ENCODE measurements at regions not wholly inside any gene's neighbourhood (a gene's known extent, or its start where the extent isn't known, plus 50 kb on each side); places are given as distances from the start of the nearest gene placed in this dataset.
"Not testable (repeated sequence)": the region's sequence is repeated elsewhere in the genome, so short reads cannot be mapped to it uniquely, and the experiment has no call there.

DNA sequence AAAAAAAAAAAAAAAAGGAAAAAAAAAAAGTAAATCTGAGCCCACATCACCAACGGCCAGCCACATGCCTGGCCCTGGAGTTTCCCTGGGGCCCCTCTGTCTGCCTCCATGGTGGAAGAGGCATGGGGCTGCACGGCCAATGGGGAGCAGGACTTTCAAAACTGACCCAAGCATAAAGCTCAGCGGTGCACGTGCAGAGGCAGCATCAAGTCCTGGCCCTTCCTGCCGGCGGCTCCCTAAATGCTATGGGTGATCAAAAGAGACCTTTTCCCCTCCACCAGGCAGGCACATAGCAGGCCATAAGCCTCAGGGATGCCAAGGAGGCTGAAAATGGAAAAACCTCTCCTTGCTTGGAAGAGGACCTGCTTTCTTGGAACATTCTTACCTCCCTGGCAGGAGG, 94.3 kb downstream of the OAT start:
- no peak for DNase-seq (ENCODE audit: low spot score)

DNA sequence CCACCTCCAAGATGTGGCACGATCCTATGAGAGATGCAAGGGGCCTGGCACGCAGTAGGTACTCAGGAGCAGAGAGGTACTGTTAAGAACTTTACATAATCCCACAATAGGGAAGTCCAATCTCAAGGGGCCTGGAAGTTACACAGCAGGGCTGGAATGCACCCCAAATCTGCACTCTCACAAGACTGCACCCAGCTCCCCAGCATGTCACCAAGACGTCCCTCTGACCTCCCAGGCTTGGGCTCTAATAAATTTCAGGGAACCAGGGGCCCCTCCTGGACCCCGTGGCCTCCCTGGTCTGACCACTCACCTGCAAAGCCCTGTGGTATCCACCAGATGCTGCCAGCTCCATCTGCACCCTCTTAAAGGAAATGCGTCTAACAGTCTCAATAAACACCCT, 94.9 kb downstream of the OAT start:
- DNase-seq (ENCODE audit: low spot score): no peak

- no peak for DNase-seq (ENCODE audit: low spot score)
Measured at GRCh38 chr10:124323111-124323725, 95.5 kb downstream of the OAT start.

- no peak for DNase-seq (ENCODE audit: low spot score)
Measured at GRCh38 chr10:124322191-124322980, 96.3 kb downstream of the OAT start.

GRCh38 chr10:124321433-124322089, 97.2 kb downstream of the OAT start:
- DNase-seq (ENCODE audit: low spot score): no peak

DNA sequence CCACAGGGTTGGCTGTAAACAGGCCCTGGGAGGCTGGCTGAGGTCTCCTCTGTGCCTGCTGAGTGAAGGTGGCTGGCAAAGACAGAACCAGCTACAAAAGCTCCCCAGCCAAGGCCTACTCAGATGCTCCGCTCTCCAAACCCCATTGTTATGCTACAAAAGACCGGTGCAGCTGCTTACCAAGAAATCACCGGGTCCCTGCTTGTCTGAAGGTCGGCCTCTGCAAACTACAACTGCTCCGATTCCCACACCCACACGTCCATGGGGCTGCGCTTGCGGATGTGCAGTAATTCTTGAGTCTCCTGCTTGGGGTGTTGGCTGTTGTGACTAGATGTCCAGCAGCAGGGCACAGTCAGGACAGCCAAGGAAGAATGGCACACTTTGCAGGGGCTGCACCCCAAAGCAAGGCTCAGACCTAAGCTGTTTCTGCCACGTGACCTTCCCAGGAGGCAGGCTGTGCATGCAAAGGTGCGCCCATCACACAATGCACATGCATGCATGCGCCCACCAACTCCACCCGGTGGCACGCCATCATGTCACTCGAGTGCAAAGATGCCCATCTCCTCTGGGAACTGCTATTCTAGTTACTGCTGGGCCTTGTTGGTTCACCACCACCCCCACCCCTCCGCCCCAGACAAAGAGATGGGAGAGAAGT, 97.8 kb downstream of the OAT start:
- no peak for DNase-seq (ENCODE audit: low spot score)

- no peak for DNase-seq (ENCODE audit: low spot score)
Measured at GRCh38 chr10:124319926-124320391, 98.8 kb downstream of the OAT start.

- not testable (repeated sequence) for DNase-seq (ENCODE audit: low spot score)
Measured at GRCh38 chr10:124319520-124319919, 99.2 kb downstream of the OAT start.

GRCh38 chr10:124318811-124319210, 99.9 kb downstream of the OAT start:
- no peak for DNase-seq (ENCODE audit: low spot score)

GRCh38 chr10:124318076-124318475, 100.6 kb downstream of the OAT start:
- no peak for DNase-seq (ENCODE audit: low spot score)

GRCh38 chr10:124316326-124316725, 102.4 kb downstream of the OAT start:
- DNase-seq (ENCODE audit: low spot score): no peak

GRCh38 chr10:124315591-124316270, 103.0 kb downstream of the OAT start:
- no peak for DNase-seq (ENCODE audit: low spot score)

DNA sequence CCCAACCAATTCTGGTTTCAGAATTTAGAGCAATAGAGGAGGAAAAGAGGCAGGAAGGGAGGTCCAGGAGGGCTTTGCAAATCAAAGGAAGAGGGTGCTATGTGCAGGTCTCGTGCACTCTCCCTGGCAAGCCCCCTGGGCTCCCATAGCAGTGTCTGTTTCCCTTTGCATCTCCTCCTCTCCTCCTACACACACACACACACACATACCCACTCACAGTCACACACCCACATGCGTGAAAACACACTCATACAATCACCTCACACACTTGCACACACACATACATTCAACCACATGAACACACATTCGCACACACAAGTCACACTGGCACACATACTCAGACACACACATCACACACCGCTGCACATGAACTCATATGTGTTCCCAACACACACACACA, 105.3 kb downstream of the OAT start:
- no peak for DNase-seq (ENCODE audit: low spot score)

GRCh38 chr10:124308811-124309210, 109.9 kb downstream of the OAT start:
- no peak for DNase-seq (ENCODE audit: low spot score)

GRCh38 chr10:124308056-124308645, 110.6 kb downstream of the OAT start:
- no peak for DNase-seq (ENCODE audit: low spot score)

- DNase-seq (ENCODE audit: low spot score): no peak
Measured at GRCh38 chr10:124307591-124307990, 111.1 kb downstream of the OAT start.

DNA sequence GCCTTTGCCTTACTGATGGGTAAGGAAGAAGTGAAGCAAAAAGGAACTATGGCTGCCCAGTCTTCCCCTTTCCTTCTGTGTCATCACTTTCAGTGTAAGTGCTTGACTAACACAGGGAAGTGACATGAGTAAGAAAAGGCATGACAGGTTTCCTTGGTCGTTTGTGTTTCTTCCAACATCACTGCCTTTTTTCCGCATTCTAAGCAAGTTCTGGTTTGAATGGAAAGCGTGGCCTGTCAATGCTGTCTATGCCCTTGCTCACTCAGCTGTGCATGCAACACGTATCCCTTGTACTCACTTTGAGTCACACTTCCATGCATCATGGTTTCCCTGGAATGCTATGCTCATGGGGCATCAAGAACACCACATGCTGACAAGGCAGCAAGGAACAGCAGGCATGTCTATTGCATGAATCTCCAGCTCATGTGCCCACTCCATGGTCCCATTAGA, 111.8 kb downstream of the OAT start:
- no peak for DNase-seq (ENCODE audit: low spot score)

DNA sequence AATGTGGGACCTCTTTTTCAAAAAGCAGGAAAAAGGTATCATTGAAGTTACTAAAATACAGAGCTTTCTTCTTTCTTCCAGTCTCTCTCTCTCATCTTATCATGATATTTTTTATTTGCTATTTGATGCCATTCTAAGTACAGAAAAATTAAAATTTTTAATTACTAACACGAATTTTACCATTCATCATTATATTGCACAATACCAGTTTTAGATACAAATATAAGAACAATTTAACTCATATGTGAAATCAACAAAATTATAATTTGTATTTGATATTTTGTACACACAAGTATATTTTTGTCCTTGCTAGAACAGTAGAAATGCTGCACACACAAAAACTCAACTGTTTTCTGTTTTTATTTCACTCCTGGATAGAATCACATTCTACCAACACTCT, 112.2 kb downstream of the OAT start:
- no peak for DNase-seq (ENCODE audit: low spot score)

DNA sequence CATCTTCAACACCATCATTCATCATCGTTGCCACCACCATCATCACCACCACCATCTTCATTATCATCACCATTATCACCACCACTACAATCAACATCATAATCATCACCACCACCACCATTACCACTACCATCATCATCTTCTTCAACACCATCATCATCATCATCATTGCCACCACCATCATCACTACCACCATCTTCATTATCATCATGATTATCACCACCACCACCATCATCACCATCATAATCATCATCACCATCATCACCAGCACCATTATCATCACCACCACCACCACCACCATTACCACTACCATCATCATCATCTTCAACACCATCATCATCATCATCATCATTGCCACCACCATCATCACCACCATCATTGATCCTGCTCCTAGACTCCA, 112.7 kb downstream of the OAT start:
- no peak for DNase-seq (ENCODE audit: low spot score)

- DNase-seq (ENCODE audit: low spot score): no peak
Measured at GRCh38 chr10:124305131-124305530, 113.6 kb downstream of the OAT start.

DNA sequence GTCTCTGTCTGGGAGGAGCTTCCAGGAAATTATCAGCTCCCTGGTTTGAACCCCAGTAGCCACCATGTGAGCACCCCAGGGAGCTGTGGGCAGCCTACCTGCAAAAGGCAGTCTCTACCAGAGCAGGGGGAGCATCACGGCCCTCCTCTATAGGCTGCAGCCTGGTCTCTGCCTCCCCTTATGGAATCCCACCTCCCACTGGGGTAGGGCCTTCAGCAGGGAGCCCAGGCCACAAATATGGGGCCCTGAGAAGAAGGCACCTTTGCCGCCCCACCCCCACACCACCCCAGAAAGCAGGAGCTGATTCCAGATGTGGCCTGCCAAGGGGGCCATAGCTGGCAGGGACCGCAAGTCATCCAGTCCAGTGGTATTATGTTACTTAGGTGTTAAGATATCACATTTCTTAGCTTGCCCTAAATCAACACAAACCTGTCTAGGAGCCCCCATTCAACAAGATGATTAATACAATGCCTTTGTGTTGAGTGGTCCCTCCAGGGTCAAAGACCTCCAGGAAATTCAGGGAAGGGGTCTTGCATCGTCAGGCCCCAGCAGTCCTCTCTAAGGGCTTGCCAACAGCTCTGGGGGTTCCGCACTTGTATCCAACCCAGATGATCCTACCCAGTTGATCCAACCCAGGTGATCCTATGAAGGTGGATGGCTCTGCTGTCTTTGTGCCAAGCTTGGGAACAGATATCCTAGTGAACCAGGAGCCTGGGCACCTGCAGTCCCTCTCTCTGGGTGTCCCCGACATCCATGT, 114.9 kb downstream of the OAT start:
- DNase-seq (ENCODE audit: low spot score): no peak
